Gastrocnemius medialis (tissue), 4 donors: ENCODE measurements at regions not wholly inside any gene's neighbourhood (a gene's known extent, or its start where the extent isn't known, plus 50 kb on each side); places are given as distances from the start of the nearest gene placed in this dataset.

Source experiments
- ATAC-seq, 2 donors: fragments of 150-250 bp; one replicate each; pipeline ENCODE4 v1.9.1; 2016
- DNase-seq, 2 donors: peaks; one replicate each; pipeline ENCODE4 v3.0.0-alpha.2; 2019
- H3K27ac ChIP-seq, 4 donors: fragments of 200-600 bp; sonication (generic); 1 replicate in 1 of 4; 2 replicates in 3 of 4; pipeline ENCODE4 v1.5.1; 2016 to 2018; ENCODE audit warnings: mild to moderate bottlenecking in 2 of 4, moderate library complexity in 1 of 4
- H3K27me3 ChIP-seq, 3 donors: fragments of 200-600 bp; sonication (generic) in 2 of 3; 1 replicate in 1 of 3; 2 replicates in 2 of 3; pipeline versions ENCODE4 v1.5.1 to v1.6.0; 2016 to 2019; ENCODE audit warnings: mild to moderate bottlenecking in 1 of 3, moderate library complexity in 1 of 3
- H3K36me3 ChIP-seq, 2 donors: fragments of 200-600 bp; sonication (generic) in 1 of 2; one replicate each; pipeline ENCODE4 v1.5.1; 2017 to 2018
- H3K4me1 ChIP-seq, 2 donors: fragments of 200-600 bp; sonication (generic) in 1 of 2; one replicate each; pipeline ENCODE4 v1.5.1; 2016 to 2017; ENCODE audit warnings: mild to moderate bottlenecking in 2 of 2
- H3K4me3 ChIP-seq, 4 donors: fragments of 200-600 bp; sonication (generic) in 3 of 4; 1 replicate in 1 of 4; 2 replicates in 3 of 4; pipeline ENCODE4 v1.5.1; 2016 to 2019; ENCODE audit warnings: mild to moderate bottlenecking in 2 of 4
- H3K9me3 ChIP-seq, 3 donors: fragments of 200-600 bp; sonication (generic) in 2 of 3; 1 replicate in 1 of 3; 2 replicates in 2 of 3; pipeline ENCODE4 v1.5.1; 2016 to 2019
- POLR2A ChIP-seq, 2 donors: fragments of 450-650 bp; IDR thresholded peaks; one replicate each; pipeline ENCODE4 v1.6.1; 2017; ENCODE audit warnings: antibody characterized with exemption in 2 of 2, mild to moderate bottlenecking in 2 of 2, moderate library complexity in 2 of 2
- in situ Hi-C, 4 donors: fragments of 200-750 bp; cut with MboI; loops; one replicate each; pipeline versions ENCODE4 v1.15.0 to v1.8.0; 2017; ENCODE audit warnings: low sequenced_read_pairs in 4 of 4
- intact Hi-C: fragments of 100-400 bp; cut with DNase I; formaldehyde crosslinking; loops from one replicate; pipeline ENCODE4 v1.15.1; 2023; ENCODE audit warnings: low total_unique reads
- TF ChIP-seq, protein P1 (sequence below), 5 experiments: fragments of 450-650 bp in 3 of 5; fragments of 200-600 bp in 2 of 5; sonication (generic) in 2 of 5; IDR thresholded peaks in 4 of 5; conservative IDR thresholded peaks in 1 of 5; 1 replicate in 4 of 5; 2 replicates in 1 of 5; pipeline ENCODE4 v1.5.1; 2016 to 2019; ENCODE audit warnings: antibody characterized with exemption in 5 of 5, mild to moderate bottlenecking in 3 of 5, moderate library complexity in 3 of 5

GRCh38 chr19:20482721-20483120 lies 82.9 kb downstream of the ZNF737 start:
- Histone ChIP-seq H3K36me3 (no peaks in the 10 kb centered on the region), H3K9me3 (no peaks in the 10 kb centered on the region), H3K27me3 (no peaks in the 10 kb centered on the region), H3K4me1 (no peaks in the 10 kb centered on the region), H3K4me3 (no peak overlapping the region), H3K27ac (no peak overlapping the region)
- DNase-seq = no peak
- no peak for ATAC-seq
- in situ Hi-C loops = no loop called here
- intact Hi-C loops = no loop called here
- TF ChIP-seq, protein P1, sequence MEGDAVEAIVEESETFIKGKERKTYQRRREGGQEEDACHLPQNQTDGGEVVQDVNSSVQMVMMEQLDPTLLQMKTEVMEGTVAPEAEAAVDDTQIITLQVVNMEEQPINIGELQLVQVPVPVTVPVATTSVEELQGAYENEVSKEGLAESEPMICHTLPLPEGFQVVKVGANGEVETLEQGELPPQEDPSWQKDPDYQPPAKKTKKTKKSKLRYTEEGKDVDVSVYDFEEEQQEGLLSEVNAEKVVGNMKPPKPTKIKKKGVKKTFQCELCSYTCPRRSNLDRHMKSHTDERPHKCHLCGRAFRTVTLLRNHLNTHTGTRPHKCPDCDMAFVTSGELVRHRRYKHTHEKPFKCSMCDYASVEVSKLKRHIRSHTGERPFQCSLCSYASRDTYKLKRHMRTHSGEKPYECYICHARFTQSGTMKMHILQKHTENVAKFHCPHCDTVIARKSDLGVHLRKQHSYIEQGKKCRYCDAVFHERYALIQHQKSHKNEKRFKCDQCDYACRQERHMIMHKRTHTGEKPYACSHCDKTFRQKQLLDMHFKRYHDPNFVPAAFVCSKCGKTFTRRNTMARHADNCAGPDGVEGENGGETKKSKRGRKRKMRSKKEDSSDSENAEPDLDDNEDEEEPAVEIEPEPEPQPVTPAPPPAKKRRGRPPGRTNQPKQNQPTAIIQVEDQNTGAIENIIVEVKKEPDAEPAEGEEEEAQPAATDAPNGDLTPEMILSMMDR (IDR thresholded peaks at IDR 0.05 in 4 of 5, conservative IDR thresholded peaks at IDR 0.05 in 1 of 5) = no peak
- TF ChIP-seq POLR2A (IDR thresholded peaks at IDR 0.05) = no peak

GRCh38 chr19:20481736-20482135 lies 83.8 kb downstream of the ZNF737 start:
- TF ChIP-seq POLR2A (IDR thresholded peaks at IDR 0.05) = no peak
- H3K27me3 ChIP-seq = no peaks in the 10 kb centered on the region
- no peaks in the 10 kb centered on the region for H3K36me3 ChIP-seq
- in situ Hi-C loops = no loop called here
- H3K27ac ChIP-seq = no peak overlapping the region
- ATAC-seq (no peak), DNase-seq (no peak)
- H3K4me1 ChIP-seq = no peaks in the 10 kb centered on the region
- no peak overlapping the region for H3K4me3 ChIP-seq
- no peaks in the 10 kb centered on the region for H3K9me3 ChIP-seq
- intact Hi-C loops = no loop called here

DNA sequence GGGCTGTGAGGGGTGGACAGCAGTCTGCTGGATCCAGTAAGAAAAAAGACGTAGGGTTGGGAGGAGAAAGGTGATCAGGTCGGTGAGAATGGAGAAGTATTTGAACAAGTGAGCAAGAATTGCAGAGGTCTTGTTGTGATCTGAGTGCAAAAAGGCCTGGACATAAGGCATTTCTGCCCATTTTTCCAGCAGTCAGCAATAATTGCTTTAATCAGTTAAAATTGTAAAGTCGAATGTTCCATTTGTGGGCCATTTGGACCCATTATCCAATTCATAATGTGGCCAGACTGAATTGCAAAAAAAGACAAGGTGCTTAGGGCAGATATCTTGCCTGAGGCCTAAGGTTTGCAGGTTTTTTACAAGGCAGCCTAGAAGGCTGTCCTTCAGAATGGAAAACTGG lies 86.1 kb downstream of the ZNF737 start:
- DNase-seq (no peak), ATAC-seq (no peak)
- H3K36me3 ChIP-seq = no peaks in the 10 kb centered on the region
- H3K9me3 ChIP-seq = no peaks in the 10 kb centered on the region
- no peak for TF ChIP-seq POLR2A (IDR thresholded peaks at IDR 0.05)
- TF ChIP-seq, protein P1 (IDR thresholded peaks at IDR 0.05 in 4 of 5, conservative IDR thresholded peaks at IDR 0.05 in 1 of 5) = no peak
- no peaks in the 10 kb centered on the region for H3K4me1 ChIP-seq
- no peak overlapping the region for H3K27ac ChIP-seq
- intact Hi-C loops = no loop called here
- in situ Hi-C loops = no loop called here
- H3K27me3 ChIP-seq = no peaks in the 10 kb centered on the region
- H3K4me3 ChIP-seq = no peak overlapping the region

DNA sequence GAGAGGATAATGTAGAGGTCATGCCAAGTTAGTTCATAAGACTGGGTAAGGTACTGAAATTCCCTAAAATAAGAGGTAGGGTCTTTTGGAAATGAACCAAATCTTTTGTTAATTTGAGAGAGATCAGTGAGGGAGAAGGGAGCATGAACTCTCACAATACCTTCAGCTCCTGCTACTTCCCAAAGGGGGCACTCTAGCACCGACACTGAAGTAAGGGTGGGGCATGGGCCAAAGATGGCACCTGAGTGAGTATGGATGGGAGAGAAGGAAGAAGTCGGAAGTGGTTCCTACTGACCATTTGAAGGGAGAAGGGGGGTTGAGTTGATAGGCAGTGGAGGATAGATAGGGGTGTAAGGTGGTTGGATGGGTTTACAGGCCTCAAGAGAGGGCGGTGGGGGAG lies 86.6 kb downstream of the ZNF737 start:
- TF ChIP-seq POLR2A (IDR thresholded peaks at IDR 0.05) = no peak
- TF ChIP-seq, protein P1 (IDR thresholded peaks at IDR 0.05 in 4 of 5, conservative IDR thresholded peaks at IDR 0.05 in 1 of 5) = no peak
- no peaks in the 10 kb centered on the region for H3K27me3 ChIP-seq
- ATAC-seq (no peak), DNase-seq (no peak)
- no peaks in the 10 kb centered on the region for H3K9me3 ChIP-seq
- no peak overlapping the region for H3K4me3 ChIP-seq
- in situ Hi-C loops (no loop called here), intact Hi-C loops (no loop called here)
- H3K36me3 ChIP-seq = no peaks in the 10 kb centered on the region
- H3K27ac ChIP-seq = no peak overlapping the region
- no peaks in the 10 kb centered on the region for H3K4me1 ChIP-seq

DNA sequence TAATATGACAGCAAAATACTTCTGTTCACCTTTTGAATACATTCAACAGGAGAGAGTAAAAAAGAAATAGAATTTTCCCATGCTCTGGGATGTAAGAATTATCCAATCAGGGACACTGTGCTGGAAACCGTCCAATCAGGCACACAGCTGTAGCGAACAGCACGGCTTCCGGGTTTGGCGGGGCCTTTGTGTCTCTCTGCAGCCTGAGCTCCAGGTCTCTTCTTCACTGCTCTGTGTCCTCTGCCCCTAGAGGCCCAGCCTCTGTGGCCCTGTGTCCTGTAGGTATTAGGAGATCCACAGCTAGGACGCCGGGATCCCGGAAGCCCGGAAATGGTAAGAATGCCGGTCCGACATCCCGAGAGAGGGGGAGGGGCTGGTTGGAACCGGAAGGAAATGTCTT lies 92.7 kb downstream of the ZNF737 start:
- intact Hi-C loops (no loop called here), in situ Hi-C loops (no loop called here)
- H3K27me3 ChIP-seq = no peaks in the 10 kb centered on the region
- H3K27ac ChIP-seq = no peak overlapping the region
- H3K9me3 ChIP-seq = no peaks in the 10 kb centered on the region
- no peak for ATAC-seq
- no peaks in the 10 kb centered on the region for H3K36me3 ChIP-seq
- H3K4me1 ChIP-seq = no peaks in the 10 kb centered on the region
- H3K4me3 ChIP-seq = no peak overlapping the region
- DNase-seq = no peak
- TF ChIP-seq POLR2A (IDR thresholded peaks at IDR 0.05) = no peak
- TF ChIP-seq, protein P1 (IDR thresholded peaks at IDR 0.05 in 4 of 5, conservative IDR thresholded peaks at IDR 0.05 in 1 of 5) = no peak
